ENCODE measurements at regions not wholly inside any gene's neighbourhood (a gene's known extent, or its start where the extent isn't known, plus 50 kb on each side); places are given as distances from the start of the nearest gene placed in this dataset.

DNA sequence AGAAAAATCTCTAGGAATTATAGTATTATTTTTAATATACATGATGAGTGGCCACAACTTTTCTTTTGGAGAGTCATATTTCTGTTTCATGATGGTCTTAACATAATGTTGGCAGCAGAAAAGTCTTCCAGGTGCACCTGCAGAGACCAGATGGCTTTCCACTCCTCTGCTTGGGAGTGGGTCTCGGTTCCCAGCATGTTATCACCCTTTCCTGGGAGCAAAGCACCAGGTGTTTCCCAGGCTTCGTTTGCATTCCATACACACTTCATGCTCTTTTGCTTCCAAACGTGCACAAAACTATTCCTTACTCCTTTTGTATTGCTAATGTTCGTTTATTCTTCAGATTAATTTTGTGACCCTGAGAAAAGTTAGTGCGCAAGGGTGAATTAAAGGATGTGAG is 305.2 kb downstream of the CDH2 start:
- no peaks in the 10 kb centered on the region for H3K27me3 ChIP-seq

DNA sequence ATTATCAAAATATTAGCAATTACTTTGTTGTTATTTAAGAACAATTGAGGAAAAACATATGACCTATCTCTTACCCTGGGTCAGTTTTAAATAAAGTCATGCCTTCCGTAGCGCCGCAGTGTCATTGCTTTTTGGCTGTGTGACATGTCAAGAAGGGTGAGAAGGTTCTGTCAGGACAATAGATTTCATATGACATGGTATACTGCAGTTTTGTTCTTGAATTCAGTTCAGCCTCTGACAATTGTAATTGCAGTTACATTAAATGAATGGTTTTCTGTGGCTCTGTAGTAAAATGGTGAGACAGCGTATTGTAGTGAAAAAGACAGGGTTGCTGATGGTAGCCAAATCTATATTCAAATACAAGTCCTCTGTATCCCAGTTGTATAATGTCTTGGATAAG is 307.2 kb downstream of the CDH2 start:
- no peaks in the 10 kb centered on the region for H3K9me3 ChIP-seq
- no peaks in the 10 kb centered on the region for H3K27me3 ChIP-seq
- H3K27ac ChIP-seq = no peak overlapping the region
- no peak overlapping the region for H3K4me3 ChIP-seq (ENCODE audit: low read depth in 1 of 2, low read length in 1 of 2)
- no peaks in the 10 kb centered on the region for H3K36me3 ChIP-seq
- H3K4me1 ChIP-seq (ENCODE audit: control insufficient read depth in 1 of 2, insufficient read depth in 1 of 2, low read depth in 1 of 2, low read length in 1 of 2) = no peaks in the 10 kb centered on the region
- TF ChIP-seq, protein P1, sequence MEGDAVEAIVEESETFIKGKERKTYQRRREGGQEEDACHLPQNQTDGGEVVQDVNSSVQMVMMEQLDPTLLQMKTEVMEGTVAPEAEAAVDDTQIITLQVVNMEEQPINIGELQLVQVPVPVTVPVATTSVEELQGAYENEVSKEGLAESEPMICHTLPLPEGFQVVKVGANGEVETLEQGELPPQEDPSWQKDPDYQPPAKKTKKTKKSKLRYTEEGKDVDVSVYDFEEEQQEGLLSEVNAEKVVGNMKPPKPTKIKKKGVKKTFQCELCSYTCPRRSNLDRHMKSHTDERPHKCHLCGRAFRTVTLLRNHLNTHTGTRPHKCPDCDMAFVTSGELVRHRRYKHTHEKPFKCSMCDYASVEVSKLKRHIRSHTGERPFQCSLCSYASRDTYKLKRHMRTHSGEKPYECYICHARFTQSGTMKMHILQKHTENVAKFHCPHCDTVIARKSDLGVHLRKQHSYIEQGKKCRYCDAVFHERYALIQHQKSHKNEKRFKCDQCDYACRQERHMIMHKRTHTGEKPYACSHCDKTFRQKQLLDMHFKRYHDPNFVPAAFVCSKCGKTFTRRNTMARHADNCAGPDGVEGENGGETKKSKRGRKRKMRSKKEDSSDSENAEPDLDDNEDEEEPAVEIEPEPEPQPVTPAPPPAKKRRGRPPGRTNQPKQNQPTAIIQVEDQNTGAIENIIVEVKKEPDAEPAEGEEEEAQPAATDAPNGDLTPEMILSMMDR (IDR thresholded peaks at IDR 0.05) = no peak

More for the DNA sequence above, 305.2 kb downstream of the CDH2 start:
- Histone ChIP-seq H3K4me3 (ENCODE audit: low read depth in 1 of 2, low read length in 1 of 2) (no peak overlapping the region), H3K4me1 (ENCODE audit: control insufficient read depth in 1 of 2, insufficient read depth in 1 of 2, low read depth in 1 of 2, low read length in 1 of 2) (no peaks in the 10 kb centered on the region), H3K9me3 (no peaks in the 10 kb centered on the region), H3K27ac (no peak overlapping the region), H3K36me3 (no peaks in the 10 kb centered on the region)
- TF ChIP-seq, protein P1 (IDR thresholded peaks at IDR 0.05) = no peak

DNA sequence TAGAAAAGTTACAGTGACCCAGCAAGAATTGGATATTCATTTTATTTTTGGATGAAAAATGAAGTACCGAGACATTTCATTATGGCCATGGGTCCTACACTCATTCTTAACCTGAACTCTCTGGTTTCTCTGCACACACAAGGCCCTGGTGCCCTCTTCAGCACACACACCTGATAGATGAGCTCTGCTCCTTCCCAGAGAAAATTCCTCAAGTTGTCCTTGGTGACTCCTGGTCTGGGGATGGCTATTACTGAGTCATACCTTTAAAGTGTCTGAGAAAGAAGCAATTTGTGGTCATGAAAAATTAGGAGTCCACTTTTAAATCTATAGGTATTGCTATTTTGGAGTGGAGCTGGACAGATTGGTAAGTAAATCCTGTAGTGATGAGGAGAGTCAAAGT is 311.5 kb downstream of the CDH2 start:
- Histone ChIP-seq H3K4me1 (ENCODE audit: control insufficient read depth in 1 of 2, insufficient read depth in 1 of 2, low read depth in 1 of 2, low read length in 1 of 2) (no peaks in the 10 kb centered on the region), H3K9me3 (no peaks in the 10 kb centered on the region), H3K27ac (no peak overlapping the region), H3K4me3 (ENCODE audit: low read depth in 1 of 2, low read length in 1 of 2) (no peak overlapping the region), H3K27me3 (no peaks in the 10 kb centered on the region), H3K36me3 (no peaks in the 10 kb centered on the region)
- TF ChIP-seq, protein P1 (IDR thresholded peaks at IDR 0.05) = no peak

DNA sequence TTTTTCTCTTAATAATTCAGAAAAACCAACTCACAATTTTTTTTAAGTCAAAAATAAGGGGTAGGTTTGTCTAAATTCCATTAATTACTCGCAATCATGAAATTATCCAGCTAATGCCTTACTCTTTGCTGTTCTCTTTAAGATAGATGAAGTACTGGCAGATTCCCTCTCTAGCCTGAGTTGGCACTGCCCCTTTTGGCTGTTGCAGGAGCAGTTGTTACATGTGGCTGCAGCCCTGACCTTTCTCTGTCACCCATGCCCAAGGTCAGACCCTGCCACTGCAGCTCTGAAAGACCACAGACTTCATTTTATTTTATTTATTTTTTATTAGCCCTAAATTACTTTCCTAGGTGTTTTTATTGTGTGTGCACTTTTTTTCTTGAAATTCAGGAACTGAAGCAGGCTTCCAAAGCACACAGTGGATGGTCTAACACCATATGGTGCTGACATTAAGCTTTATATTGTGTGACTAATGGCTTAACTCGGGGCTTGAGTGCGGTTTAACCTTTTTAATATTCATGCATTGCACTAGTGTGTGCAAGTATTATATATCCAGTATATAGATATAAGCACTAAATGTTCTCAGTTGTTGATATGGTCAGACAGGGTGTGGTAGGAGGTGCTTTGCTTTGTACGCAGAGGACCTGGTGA is 313.0 kb downstream of the CDH2 start:
- H3K4me3 ChIP-seq (ENCODE audit: low read depth in 1 of 2, low read length in 1 of 2) = no peak overlapping the region
- TF ChIP-seq, protein P1 (IDR thresholded peaks at IDR 0.05) = no peak
- no peaks in the 10 kb centered on the region for H3K27me3 ChIP-seq
- H3K36me3 ChIP-seq = no peaks in the 10 kb centered on the region
- H3K4me1 ChIP-seq (ENCODE audit: control insufficient read depth in 1 of 2, insufficient read depth in 1 of 2, low read depth in 1 of 2, low read length in 1 of 2) = no peaks in the 10 kb centered on the region
- no peak overlapping the region for H3K27ac ChIP-seq
- no peaks in the 10 kb centered on the region for H3K9me3 ChIP-seq

DNA sequence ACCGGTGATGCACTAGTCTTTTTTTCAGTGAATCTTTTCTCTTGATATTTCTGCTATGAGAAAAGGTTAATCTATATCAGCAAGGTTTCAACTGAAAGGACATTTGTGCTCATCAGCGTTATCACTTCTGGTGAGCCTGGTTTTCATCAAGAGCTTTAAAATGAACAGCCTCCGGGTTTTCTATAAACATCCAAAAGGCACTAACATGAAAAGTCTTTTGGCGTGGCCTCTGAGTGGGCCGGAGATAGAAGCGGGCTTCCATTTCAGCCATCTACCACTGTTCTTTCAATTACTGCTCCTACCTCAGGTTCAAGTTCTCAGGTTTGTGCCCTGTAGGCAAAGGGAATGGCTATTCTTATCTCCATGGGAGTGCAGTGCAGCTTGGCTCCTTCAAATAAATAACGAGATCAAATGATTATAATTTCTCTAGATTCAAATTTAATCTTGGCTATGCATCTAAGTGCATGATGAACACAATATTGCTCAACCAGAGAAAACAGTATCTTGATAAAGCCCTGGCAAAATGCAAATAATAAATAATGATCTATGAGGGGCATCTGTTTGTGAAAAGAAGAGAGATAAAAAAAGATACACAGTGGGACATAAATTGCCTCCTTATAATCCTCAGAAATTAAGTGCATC is 314.8 kb downstream of the CDH2 start:
- TF ChIP-seq, protein P1 (IDR thresholded peaks at IDR 0.05) = no peak
- H3K36me3 ChIP-seq = no peaks in the 10 kb centered on the region
- no peaks in the 10 kb centered on the region for H3K9me3 ChIP-seq
- no peak overlapping the region for H3K4me3 ChIP-seq (ENCODE audit: low read depth in 1 of 2, low read length in 1 of 2)
- H3K27me3 ChIP-seq = no peaks in the 10 kb centered on the region
- H3K4me1 ChIP-seq (ENCODE audit: control insufficient read depth in 1 of 2, insufficient read depth in 1 of 2, low read depth in 1 of 2, low read length in 1 of 2) = no peaks in the 10 kb centered on the region
- no peak overlapping the region for H3K27ac ChIP-seq
